DMS 273 treated with DMSO at 0.1 percent for 48 hours (cell line): ENCODE measurements at regions not wholly inside any gene's neighbourhood (a gene's known extent, or its start where the extent isn't known, plus 50 kb on each side); places are given as distances from the start of the nearest gene placed in this dataset.

Source experiments
- DNase-seq: peaks from one replicate; lab custom pipeline; 2025; lab: John Stamatoyannopoulos, UW

GRCh38 chr18:55650363-55650870 lies 62.4 kb upstream of the TCF4 start:
- DNase-seq, result no peak

GRCh38 chr18:55647331-55647730 lies 59.3 kb upstream of the TCF4 start:
- no peak for DNase-seq

GRCh38 chr18:55642191-55642590 lies 54.2 kb upstream of the TCF4 start:
- DNase-seq, result no peak

GRCh38 chr18:55641486-55641885 lies 53.5 kb upstream of the TCF4 start:
- no peak for DNase-seq
